Breast epithelium (tissue), 3 donors: ENCODE measurements at regions not wholly inside any gene's neighbourhood (a gene's known extent, or its start where the extent isn't known, plus 50 kb on each side); places are given as distances from the start of the nearest gene placed in this dataset.

ENCODE experiments used
- POLR2A ChIP-seq: fragments of 450-650 bp; IDR thresholded peaks from one replicate; pipeline ENCODE4 v1.6.1; 2016; ENCODE audit warnings: antibody characterized with exemption, mild to moderate bottlenecking, moderate library complexity
- TF ChIP-seq, protein P1 (sequence below), 3 donors: fragments of 450-650 bp; IDR thresholded peaks; one replicate each; pipeline ENCODE4 v1.5.1; 2016 to 2017; ENCODE audit warnings: antibody characterized with exemption in 3 of 3, mild to moderate bottlenecking in 3 of 3, moderate library complexity in 3 of 3

DNA sequence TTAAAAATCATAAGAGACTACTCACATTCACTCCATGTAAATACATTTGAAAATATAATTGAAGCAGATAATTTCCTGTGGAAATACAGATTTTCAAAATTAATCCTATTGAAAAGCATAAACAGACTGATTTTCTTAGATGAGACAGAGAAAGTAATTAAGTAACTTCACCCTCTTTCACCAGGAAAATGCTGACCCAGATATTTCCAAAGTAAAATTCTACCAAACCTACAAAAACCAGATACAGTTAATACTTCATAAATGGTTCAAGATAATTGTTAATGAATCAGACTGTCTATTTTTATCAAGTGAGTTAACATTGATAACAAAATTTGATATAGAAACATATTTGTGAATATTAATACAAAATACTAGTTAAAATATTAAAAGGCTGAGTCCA, 233.5 kb upstream of the KHDRBS2 start:
- TF ChIP-seq, protein P1, sequence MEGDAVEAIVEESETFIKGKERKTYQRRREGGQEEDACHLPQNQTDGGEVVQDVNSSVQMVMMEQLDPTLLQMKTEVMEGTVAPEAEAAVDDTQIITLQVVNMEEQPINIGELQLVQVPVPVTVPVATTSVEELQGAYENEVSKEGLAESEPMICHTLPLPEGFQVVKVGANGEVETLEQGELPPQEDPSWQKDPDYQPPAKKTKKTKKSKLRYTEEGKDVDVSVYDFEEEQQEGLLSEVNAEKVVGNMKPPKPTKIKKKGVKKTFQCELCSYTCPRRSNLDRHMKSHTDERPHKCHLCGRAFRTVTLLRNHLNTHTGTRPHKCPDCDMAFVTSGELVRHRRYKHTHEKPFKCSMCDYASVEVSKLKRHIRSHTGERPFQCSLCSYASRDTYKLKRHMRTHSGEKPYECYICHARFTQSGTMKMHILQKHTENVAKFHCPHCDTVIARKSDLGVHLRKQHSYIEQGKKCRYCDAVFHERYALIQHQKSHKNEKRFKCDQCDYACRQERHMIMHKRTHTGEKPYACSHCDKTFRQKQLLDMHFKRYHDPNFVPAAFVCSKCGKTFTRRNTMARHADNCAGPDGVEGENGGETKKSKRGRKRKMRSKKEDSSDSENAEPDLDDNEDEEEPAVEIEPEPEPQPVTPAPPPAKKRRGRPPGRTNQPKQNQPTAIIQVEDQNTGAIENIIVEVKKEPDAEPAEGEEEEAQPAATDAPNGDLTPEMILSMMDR (IDR thresholded peaks at IDR 0.05) = no peak
- TF ChIP-seq POLR2A = no peak
